GM23338 (cell line): ENCODE measurements at regions not wholly inside any gene's neighbourhood (a gene's known extent, or its start where the extent isn't known, plus 50 kb on each side); places are given as distances from the start of the nearest gene placed in this dataset.

Experiments
- ATAC-seq: fragments of 200-7000 bp; cut with Tn5 transposase; 3 replicates; pipeline ENCODE4 v1.9.1; 2020
- DNase-seq: peaks from one replicate; pipeline ENCODE4 v3.0.0-alpha.2; 2015; ENCODE audit warnings: low spot score
- H2AFZ ChIP-seq: fragments of 200-600 bp; sonication (generic); 2 replicates; pipeline ENCODE4 v1.8.0; 2016; ENCODE audit warnings: antibody characterized with exemption, mild to moderate bottlenecking, moderate library complexity
- H3F3A ChIP-seq: fragments of 200-600 bp; sonication (generic); replicated peaks from 2 replicates; pipeline ENCODE4 v1.8.0; 2017; ENCODE audit warnings: antibody characterized with exemption, mixed run types, low read depth
- H3K27ac ChIP-seq: fragments of 200-600 bp; sonication (generic); 2 replicates; pipeline ENCODE4 v1.6.1; 2016; ENCODE audit warnings: low read depth
- H3K27me3 ChIP-seq: fragments of 200-600 bp; sonication (generic); 2 replicates; pipeline ENCODE4 v1.8.0; 2016; ENCODE audit warnings: mild to moderate bottlenecking, mixed run types, moderate library complexity; ENCODE audit not compliant: insufficient read depth
- H3K36me3 ChIP-seq: fragments of 200-600 bp; sonication (generic); 2 replicates; pipeline ENCODE4 v1.8.0; 2016; ENCODE audit warnings: mild to moderate bottlenecking; ENCODE audit not compliant: insufficient read depth
- H3K4me1 ChIP-seq: fragments of 200-600 bp; sonication (generic); 2 replicates; pipeline ENCODE4 v1.8.0; 2016; ENCODE audit warnings: mild to moderate bottlenecking, moderate library complexity; ENCODE audit not compliant: insufficient read depth
- H3K4me2 ChIP-seq: fragments of 200-600 bp; sonication (generic); 2 replicates; pipeline ENCODE4 v1.7.1; 2017; ENCODE audit warnings: mixed run types
- H3K4me3 ChIP-seq: fragments of 200-600 bp; sonication (generic); 2 replicates; pipeline ENCODE4 v1.6.1; 2016; ENCODE audit warnings: mixed run types
- H3K79me2 ChIP-seq: fragments of 200-600 bp; sonication (generic); replicated peaks from 2 replicates; pipeline ENCODE4 v1.8.0; 2017; ENCODE audit warnings: mild to moderate bottlenecking; ENCODE audit not compliant: insufficient read depth
- H3K9me2 ChIP-seq: fragments of 200-600 bp; sonication (generic); 2 replicates; pipeline ENCODE4 v1.8.0; 2017; ENCODE audit not compliant: insufficient read depth
- H4K20me1 ChIP-seq: fragments of 200-600 bp; sonication (generic); replicated peaks from 2 replicates; pipeline ENCODE4 v1.8.0; 2017; ENCODE audit warnings: mild to moderate bottlenecking; ENCODE audit not compliant: insufficient read depth
- H3K27ac Mint-ChIP-seq: 2 replicates; pipeline ENCODE4 v1.8.0; 2020; ENCODE audit warnings: inconsistent platforms, mild to moderate bottlenecking, moderate library complexity, mixed read lengths
- H3K27me3 Mint-ChIP-seq: 3 replicates; pipeline ENCODE4 v1.8.0; 2022; ENCODE audit warnings: low read depth, mild to moderate bottlenecking, moderate library complexity, mixed read lengths, inconsistent platforms; ENCODE audit not compliant: insufficient read depth, poor library complexity
- H3K36me3 Mint-ChIP-seq: 3 replicates; pipeline ENCODE4 v1.8.0; 2021; ENCODE audit warnings: low read depth, mild to moderate bottlenecking, inconsistent platforms, moderate library complexity, mixed read lengths
- H3K4me1 Mint-ChIP-seq: 3 replicates; pipeline ENCODE4 v1.8.0; 2020; ENCODE audit warnings: mild to moderate bottlenecking, inconsistent platforms, mixed read lengths
- H3K4me3 Mint-ChIP-seq: 3 replicates; pipeline ENCODE4 v1.8.0; 2021; ENCODE audit warnings: moderate library complexity, mild to moderate bottlenecking, inconsistent platforms, mixed read lengths
- H3K9me3 Mint-ChIP-seq: 3 replicates; pipeline ENCODE4 v1.8.0; 2020; ENCODE audit warnings: moderate library complexity, mild to moderate bottlenecking, inconsistent platforms, mixed read lengths
- EZH2phosphoT487 ChIP-seq: fragments of 200-600 bp; sonication (generic); IDR thresholded peaks from one replicate; pipeline ENCODE4 v1.8.1; 2018; ENCODE audit warnings: antibody characterized with exemption; ENCODE audit not compliant: unreplicated experiment
- NANOG ChIP-seq: IDR thresholded peaks from 2 replicates; pipeline ENCODE4 v1.6.1; 2016; ENCODE audit warnings: antibody characterized with exemption, borderline replicate concordance
- STAT1 ChIP-seq: IDR thresholded peaks from one replicate; pipeline ENCODE4 v1.6.1; 2016; ENCODE audit warnings: antibody characterized with exemption; ENCODE audit not compliant: unreplicated experiment
- ZNF331 ChIP-seq: fragments of 250-450 bp; sonication (Bioruptor Pico); IDR thresholded peaks from 2 replicates; pipeline ENCODE4 v1.5.0; 2020; ENCODE audit warnings: low read depth, mild to moderate bottlenecking, moderate library complexity
- TF ChIP-seq, protein P1 (sequence below): IDR thresholded peaks from one replicate; pipeline ENCODE4 v1.6.1; 2018; ENCODE audit warnings: antibody characterized with exemption; ENCODE audit not compliant: unreplicated experiment

DNA sequence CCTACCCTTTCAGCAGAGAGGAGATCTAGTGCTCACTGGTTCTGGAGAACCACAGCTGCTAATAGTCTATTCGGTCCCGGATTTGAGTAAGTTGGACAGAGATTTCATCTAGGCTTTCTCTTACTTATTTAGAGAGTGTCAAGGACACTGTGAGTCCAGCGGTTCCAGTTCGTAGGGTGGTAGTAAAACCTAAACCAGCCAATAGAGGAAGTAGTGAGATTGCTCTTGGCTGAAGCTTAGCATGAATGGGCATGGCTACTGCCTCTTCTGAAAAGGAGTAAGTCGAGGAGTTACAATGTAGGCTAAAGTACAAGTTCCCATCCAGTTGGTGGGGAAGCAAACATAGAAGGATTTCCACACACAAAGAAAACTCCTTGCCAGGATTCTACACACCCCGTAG, 109.6 kb upstream of the MOCS2 start:
- no peaks in the 10 kb centered on the region for H3F3A ChIP-seq
- H3K27me3 ChIP-seq = no peaks in the 10 kb centered on the region
- no peak overlapping the region for H2AFZ ChIP-seq
- Mint-ChIP-seq H3K27me3 (no peaks in the 10 kb centered on the region), H3K27ac (no peak overlapping the region), H3K9me3 (peaks cover 29% of the 10 kb centered on the region), H3K4me3 (no peak overlapping the region), H3K36me3 (peaks cover 18% of the 10 kb centered on the region; the same call in 2 of the 3 replicates), H3K4me1 (peaks cover 8% of the 10 kb centered on the region; the same call in 2 of the 3 replicates)
- H4K20me1 ChIP-seq = no peaks in the 10 kb centered on the region
- ATAC-seq (no peak), DNase-seq (no peak)
- no peak for TF ChIP-seq STAT1
- TF ChIP-seq ZNF331 = no peak
- no peak for TF ChIP-seq NANOG
- no peak for TF ChIP-seq EZH2phosphoT487
- H3K9me2 ChIP-seq = peaks cover 18% of the 10 kb centered on the region
- no peak overlapping the region for H3K4me2 ChIP-seq
- H3K79me2 ChIP-seq = no peaks in the 10 kb centered on the region
- H3K36me3 ChIP-seq = peaks cover 7% of the 10 kb centered on the region; the same call in 1 of the 2 replicates
- H3K4me1 ChIP-seq = peaks cover 10% of the 10 kb centered on the region; the same call in 1 of the 2 replicates
- H3K27ac ChIP-seq = no peak overlapping the region
- no peak overlapping the region for H3K4me3 ChIP-seq

DNA sequence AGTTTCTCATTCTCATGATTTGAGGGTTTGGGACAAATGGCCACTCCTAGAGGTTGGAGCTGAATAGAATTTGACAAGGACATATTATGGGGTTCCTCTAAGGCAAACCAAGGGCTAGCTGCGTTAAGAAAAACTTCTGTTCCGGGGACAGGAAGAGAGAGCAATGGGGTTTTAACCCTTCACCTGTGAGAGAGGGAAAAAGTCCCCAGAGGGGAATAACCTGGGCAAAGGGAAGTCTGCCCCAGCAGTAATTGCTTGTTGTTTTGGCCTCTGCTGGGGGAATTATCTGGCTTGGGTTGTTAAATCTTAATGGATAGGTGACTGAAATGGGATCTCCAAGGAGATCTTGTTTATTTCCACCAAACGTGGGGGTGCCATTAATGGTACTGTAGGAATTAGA, 110.1 kb upstream of the MOCS2 start:
- ATAC-seq = no peak
- DNase-seq = no peak
- TF ChIP-seq EZH2phosphoT487 = no peak
- Mint-ChIP-seq H3K4me3 (no peak overlapping the region), H3K9me3 (peaks cover 29% of the 10 kb centered on the region), H3K36me3 (peaks cover 18% of the 10 kb centered on the region; the same call in 2 of the 3 replicates), H3K27ac (no peak overlapping the region), H3K27me3 (no peaks in the 10 kb centered on the region), H3K4me1 (peaks cover 8% of the 10 kb centered on the region; the same call in 2 of the 3 replicates)
- no peaks in the 10 kb centered on the region for H3K79me2 ChIP-seq
- H3K4me3 ChIP-seq = no peak overlapping the region
- peaks cover 7% of the 10 kb centered on the region; the same call in 1 of the 2 replicates for H3K36me3 ChIP-seq
- no peak overlapping the region for H3K27ac ChIP-seq
- H3K4me1 ChIP-seq = peaks cover 10% of the 10 kb centered on the region; the same call in 1 of the 2 replicates
- no peak overlapping the region for H2AFZ ChIP-seq
- peaks cover 18% of the 10 kb centered on the region for H3K9me2 ChIP-seq
- no peaks in the 10 kb centered on the region for H4K20me1 ChIP-seq
- no peaks in the 10 kb centered on the region for H3K27me3 ChIP-seq
- H3K4me2 ChIP-seq = no peak overlapping the region
- H3F3A ChIP-seq = no peaks in the 10 kb centered on the region

DNA sequence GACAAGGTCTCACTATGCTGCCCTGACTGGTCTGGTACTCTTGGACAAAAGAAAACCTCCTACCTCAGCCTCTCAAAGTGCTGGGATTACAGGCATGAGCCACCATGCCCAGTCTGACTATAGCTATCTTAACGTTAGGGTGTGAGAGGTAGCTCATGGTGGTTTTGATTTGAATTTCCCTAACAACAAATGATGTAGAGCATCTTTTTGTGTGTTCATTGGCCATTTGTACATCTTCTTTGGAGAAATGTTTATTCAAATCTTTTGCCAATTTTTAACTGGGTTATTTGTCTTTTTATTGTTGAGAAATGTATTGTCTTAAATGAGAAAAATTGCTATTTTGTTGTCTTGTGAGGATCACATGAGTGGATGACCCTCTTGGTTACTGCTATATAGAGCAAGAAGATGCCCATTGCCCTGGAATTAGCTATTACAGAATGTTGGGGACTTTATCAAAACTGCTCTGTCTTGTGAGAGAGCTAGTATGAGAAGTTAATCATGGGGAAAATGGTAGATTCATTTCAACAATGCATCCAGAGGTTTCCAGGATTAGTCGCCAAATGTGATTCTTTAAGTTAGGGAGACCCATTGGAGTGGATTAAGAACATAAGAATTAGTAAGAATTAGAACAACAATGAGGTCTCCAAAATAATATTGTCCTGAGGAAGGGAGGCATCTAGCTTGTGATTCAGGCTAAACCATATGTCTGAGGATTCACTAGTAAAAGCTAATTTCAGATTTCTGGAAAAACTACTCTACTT, 124.3 kb upstream of the MOCS2 start:
- no peaks in the 10 kb centered on the region for H3K4me1 ChIP-seq
- H3K4me1 Mint-ChIP-seq = no peaks in the 10 kb centered on the region
- H3K27me3 ChIP-seq = no peaks in the 10 kb centered on the region
- H4K20me1 ChIP-seq = no peaks in the 10 kb centered on the region
- peaks cover 28% of the 10 kb centered on the region for H3K9me3 Mint-ChIP-seq
- H3F3A ChIP-seq = no peaks in the 10 kb centered on the region
- H3K4me3 Mint-ChIP-seq = no peak overlapping the region
- H2AFZ ChIP-seq = no peak overlapping the region
- peaks cover 12% of the 10 kb centered on the region; the same call in 1 of the 3 replicates for H3K36me3 Mint-ChIP-seq
- no peaks in the 10 kb centered on the region for H3K27me3 Mint-ChIP-seq
- H3K4me3 ChIP-seq = no peak overlapping the region
- DNase-seq (no peak), ATAC-seq (no peak)
- TF ChIP-seq, protein P1, sequence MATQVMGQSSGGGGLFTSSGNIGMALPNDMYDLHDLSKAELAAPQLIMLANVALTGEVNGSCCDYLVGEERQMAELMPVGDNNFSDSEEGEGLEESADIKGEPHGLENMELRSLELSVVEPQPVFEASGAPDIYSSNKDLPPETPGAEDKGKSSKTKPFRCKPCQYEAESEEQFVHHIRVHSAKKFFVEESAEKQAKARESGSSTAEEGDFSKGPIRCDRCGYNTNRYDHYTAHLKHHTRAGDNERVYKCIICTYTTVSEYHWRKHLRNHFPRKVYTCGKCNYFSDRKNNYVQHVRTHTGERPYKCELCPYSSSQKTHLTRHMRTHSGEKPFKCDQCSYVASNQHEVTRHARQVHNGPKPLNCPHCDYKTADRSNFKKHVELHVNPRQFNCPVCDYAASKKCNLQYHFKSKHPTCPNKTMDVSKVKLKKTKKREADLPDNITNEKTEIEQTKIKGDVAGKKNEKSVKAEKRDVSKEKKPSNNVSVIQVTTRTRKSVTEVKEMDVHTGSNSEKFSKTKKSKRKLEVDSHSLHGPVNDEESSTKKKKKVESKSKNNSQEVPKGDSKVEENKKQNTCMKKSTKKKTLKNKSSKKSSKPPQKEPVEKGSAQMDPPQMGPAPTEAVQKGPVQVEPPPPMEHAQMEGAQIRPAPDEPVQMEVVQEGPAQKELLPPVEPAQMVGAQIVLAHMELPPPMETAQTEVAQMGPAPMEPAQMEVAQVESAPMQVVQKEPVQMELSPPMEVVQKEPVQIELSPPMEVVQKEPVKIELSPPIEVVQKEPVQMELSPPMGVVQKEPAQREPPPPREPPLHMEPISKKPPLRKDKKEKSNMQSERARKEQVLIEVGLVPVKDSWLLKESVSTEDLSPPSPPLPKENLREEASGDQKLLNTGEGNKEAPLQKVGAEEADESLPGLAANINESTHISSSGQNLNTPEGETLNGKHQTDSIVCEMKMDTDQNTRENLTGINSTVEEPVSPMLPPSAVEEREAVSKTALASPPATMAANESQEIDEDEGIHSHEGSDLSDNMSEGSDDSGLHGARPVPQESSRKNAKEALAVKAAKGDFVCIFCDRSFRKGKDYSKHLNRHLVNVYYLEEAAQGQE = no peak
- TF ChIP-seq ZNF331 (no peak), EZH2phosphoT487 (no peak)
- H3K79me2 ChIP-seq = no peaks in the 10 kb centered on the region
- no peak overlapping the region for H3K27ac ChIP-seq
- H3K36me3 ChIP-seq = no peaks in the 10 kb centered on the region
- no peak overlapping the region for H3K27ac Mint-ChIP-seq
- no peak overlapping the region for H3K4me2 ChIP-seq
- H3K9me2 ChIP-seq = peaks cover 3% of the 10 kb centered on the region
